ENCODE measurements at regions not wholly inside any gene's neighbourhood (a gene's known extent, or its start where the extent isn't known, plus 50 kb on each side); places are given as distances from the start of the nearest gene placed in this dataset.

DNA sequence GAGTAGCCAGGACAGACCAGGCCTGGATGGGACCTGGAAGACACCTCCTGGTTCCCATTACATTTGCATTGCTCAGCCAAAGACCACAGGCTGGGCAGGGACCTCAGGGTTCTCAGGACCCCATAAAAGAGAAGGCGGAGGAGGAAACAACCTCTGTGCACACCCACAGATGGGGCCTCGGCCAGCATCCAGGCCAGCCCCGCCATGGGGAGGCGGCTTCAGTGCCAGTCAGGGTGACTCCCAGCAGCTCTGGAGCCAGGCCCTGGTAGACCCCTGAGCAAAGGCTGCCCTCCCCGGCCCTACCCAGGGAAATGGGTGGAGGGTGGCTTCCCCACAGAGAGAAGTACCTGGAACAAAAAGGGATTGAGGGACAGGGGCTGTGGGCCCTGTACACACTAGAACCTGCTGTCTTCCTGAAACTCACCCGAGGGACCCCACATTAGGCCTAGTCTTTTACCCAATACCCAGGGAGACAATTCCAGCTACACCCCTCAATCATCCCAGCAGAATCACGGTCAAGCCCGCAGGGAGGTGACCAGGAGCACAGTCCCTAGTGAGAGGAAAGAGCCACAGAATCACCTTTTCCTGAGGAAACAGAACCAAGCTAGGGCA lies 64.5 kb downstream of the PSMG1 start:
- no peak overlapping the region for H3K4me3 ChIP-seq (ENCODE audit: low read depth in 1 of 2, low read length in 1 of 2)
- H3K27ac ChIP-seq, result no peak overlapping the region
- no peaks in the 10 kb centered on the region for H3K9me3 ChIP-seq
- no peaks in the 10 kb centered on the region for H3K36me3 ChIP-seq
- TF ChIP-seq, protein P1, sequence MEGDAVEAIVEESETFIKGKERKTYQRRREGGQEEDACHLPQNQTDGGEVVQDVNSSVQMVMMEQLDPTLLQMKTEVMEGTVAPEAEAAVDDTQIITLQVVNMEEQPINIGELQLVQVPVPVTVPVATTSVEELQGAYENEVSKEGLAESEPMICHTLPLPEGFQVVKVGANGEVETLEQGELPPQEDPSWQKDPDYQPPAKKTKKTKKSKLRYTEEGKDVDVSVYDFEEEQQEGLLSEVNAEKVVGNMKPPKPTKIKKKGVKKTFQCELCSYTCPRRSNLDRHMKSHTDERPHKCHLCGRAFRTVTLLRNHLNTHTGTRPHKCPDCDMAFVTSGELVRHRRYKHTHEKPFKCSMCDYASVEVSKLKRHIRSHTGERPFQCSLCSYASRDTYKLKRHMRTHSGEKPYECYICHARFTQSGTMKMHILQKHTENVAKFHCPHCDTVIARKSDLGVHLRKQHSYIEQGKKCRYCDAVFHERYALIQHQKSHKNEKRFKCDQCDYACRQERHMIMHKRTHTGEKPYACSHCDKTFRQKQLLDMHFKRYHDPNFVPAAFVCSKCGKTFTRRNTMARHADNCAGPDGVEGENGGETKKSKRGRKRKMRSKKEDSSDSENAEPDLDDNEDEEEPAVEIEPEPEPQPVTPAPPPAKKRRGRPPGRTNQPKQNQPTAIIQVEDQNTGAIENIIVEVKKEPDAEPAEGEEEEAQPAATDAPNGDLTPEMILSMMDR (IDR thresholded peaks at IDR 0.05), result no peak
- H3K4me1 ChIP-seq (ENCODE audit: control insufficient read depth in 1 of 2, insufficient read depth in 1 of 2, low read depth in 1 of 2, low read length in 1 of 2), result no peaks in the 10 kb centered on the region
- H3K27me3 ChIP-seq, result no peaks in the 10 kb centered on the region

DNA sequence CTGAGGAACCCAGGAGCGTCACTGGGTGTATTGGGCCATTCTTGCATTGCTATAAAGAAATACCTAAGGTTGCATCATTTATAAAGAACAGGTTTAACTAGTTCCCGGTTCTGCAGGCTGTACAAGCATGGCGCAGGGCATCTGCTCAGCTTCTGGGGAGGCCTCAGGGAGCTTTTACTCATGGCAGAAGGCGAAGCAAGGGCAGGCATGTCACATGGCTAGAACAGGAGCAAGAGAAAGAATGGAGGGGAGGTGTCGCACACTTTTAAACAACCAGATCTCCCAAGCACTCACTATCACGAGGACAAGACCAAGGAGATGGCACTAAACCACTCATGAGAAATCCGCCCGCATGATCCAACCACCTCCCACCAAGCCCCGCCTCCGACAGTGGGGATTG lies 65.2 kb downstream of the PSMG1 start:
- Histone ChIP-seq H3K36me3 (no peaks in the 10 kb centered on the region), H3K27me3 (no peaks in the 10 kb centered on the region), H3K27ac (no peak overlapping the region), H3K4me1 (ENCODE audit: control insufficient read depth in 1 of 2, insufficient read depth in 1 of 2, low read depth in 1 of 2, low read length in 1 of 2) (no peaks in the 10 kb centered on the region), H3K9me3 (no peaks in the 10 kb centered on the region), H3K4me3 (ENCODE audit: low read depth in 1 of 2, low read length in 1 of 2) (no peak overlapping the region)
- TF ChIP-seq, protein P1 (IDR thresholded peaks at IDR 0.05), result no peak

DNA sequence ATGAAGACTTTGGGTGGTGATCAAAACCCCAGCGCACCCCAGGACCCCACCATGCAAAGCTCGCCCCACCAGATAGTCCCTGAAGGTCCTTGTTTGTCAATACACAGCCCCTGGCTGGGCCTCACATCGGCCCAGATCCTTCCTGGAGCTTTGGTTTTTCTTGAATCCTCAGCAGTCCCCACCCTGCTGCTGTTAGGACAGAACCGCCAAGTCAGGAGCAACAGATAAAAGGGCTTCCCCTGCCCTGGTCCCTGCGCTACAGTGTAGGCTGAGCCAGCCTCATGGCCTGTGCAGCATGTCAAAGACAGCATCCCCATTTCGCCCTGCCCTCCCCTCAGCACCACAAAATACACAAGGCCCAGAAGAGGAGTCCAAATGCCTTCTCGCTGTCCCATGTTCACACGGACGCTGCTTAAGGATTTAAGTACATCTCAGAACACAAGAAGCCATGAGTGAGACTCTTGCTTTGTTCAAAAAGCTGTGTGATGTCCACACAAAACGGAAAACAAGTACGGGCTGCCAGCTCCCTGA lies 65.7 kb downstream of the PSMG1 start:
- no peaks in the 10 kb centered on the region for H3K9me3 ChIP-seq
- no peak overlapping the region for H3K4me3 ChIP-seq (ENCODE audit: low read depth in 1 of 2, low read length in 1 of 2)
- TF ChIP-seq, protein P1 (IDR thresholded peaks at IDR 0.05), result no peak
- H3K4me1 ChIP-seq (ENCODE audit: control insufficient read depth in 1 of 2, insufficient read depth in 1 of 2, low read depth in 1 of 2, low read length in 1 of 2), result no peaks in the 10 kb centered on the region
- no peaks in the 10 kb centered on the region for H3K27me3 ChIP-seq
- no peak overlapping the region for H3K27ac ChIP-seq
- H3K36me3 ChIP-seq, result no peaks in the 10 kb centered on the region

DNA sequence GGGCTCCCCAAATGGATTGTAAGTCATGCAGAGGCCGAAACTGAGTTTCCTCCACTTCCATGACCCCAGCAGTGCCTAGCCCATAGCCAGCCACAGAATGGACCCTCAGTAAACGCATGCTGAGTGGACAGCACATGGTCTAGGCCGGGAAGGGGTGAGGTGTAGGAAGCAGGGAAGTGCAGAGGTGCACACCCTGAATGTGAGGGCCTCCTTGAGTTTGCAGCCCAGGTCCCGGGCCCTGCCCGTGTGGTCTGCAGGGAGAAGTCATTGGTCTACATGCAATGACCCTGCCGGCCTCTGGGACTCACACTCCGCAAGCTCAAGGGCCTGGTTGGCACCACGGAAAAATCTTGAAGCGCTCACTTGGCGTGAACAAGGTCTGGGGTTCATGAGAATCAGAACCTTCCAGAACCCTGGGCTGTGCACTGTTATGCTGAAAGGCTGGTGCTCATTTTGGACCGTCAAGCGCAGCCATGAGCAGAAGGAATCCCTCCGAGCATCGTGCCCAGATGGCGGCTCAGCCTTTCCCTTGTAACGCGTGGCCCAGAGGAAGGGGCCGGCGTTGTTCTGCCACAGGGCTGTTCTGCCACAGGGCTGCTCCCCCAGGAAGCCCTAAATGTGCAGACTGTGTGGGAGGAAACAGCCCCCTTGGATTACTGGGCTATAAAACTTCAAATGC lies 66.4 kb downstream of the PSMG1 start:
- TF ChIP-seq, protein P1 (IDR thresholded peaks at IDR 0.05), result no peak
- H3K27me3 ChIP-seq, result no peaks in the 10 kb centered on the region

DNA sequence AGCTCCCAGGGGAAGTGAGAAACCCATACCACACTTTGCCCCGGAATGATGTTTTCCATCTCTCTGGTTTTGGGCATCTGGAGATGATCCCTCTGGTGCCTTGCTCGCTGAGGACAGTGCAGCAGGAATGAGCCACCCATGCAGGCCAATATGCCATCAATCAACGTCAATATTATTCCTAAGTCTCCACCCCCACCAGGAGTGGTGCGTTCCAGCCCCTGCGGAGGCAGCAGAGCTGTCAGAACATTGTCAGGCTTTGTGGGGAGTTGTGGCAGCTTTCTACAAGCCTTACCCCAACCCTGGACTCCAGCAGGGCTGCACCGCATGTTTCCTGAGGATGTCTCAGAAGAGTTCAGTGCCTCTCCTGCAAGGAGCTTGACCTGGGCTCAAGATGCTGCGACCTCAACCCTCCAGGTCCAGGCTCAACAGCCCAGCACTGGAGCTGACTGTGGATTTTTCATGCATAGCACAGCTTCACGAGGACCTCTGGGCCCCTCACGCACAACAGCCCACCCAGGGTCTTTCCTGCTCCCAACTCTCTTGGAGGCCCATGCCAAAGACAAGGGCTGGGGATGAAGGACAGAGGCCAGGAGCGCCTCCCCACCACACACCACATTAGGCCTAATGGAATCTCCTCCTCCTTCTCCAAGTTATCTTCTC lies 67.5 kb downstream of the PSMG1 start:
- H3K4me3 ChIP-seq (ENCODE audit: low read depth in 1 of 2, low read length in 1 of 2), result no peak overlapping the region
- no peaks in the 10 kb centered on the region for H3K36me3 ChIP-seq
- H3K9me3 ChIP-seq, result no peaks in the 10 kb centered on the region
- H3K27ac ChIP-seq, result no peak overlapping the region
- H3K27me3 ChIP-seq, result no peaks in the 10 kb centered on the region
- H3K4me1 ChIP-seq (ENCODE audit: control insufficient read depth in 1 of 2, insufficient read depth in 1 of 2, low read depth in 1 of 2, low read length in 1 of 2), result no peaks in the 10 kb centered on the region
- TF ChIP-seq, protein P1 (IDR thresholded peaks at IDR 0.05), result no peak

More for the DNA sequence above, 66.4 kb downstream of the PSMG1 start:
- Histone ChIP-seq H3K36me3 (no peaks in the 10 kb centered on the region), H3K4me3 (ENCODE audit: low read depth in 1 of 2, low read length in 1 of 2) (no peak overlapping the region), H3K4me1 (ENCODE audit: control insufficient read depth in 1 of 2, insufficient read depth in 1 of 2, low read depth in 1 of 2, low read length in 1 of 2) (no peaks in the 10 kb centered on the region), H3K9me3 (no peaks in the 10 kb centered on the region), H3K27ac (no peak overlapping the region)
